ENCODE measurements at regions not wholly inside any gene's neighbourhood (a gene's known extent, or its start where the extent isn't known, plus 50 kb on each side); places are given as distances from the start of the nearest gene placed in this dataset.

- no peak for TF ChIP-seq CTCF (conservative IDR thresholded peaks at IDR 0.05 in 1 of 2, IDR thresholded peaks at IDR 0.05 in 1 of 2; ENCODE audit: low read depth in 1 of 2, low read length in 2 of 2)
- no peak for TF ChIP-seq EZH2 (IDR thresholded peaks at IDR 0.05; ENCODE audit: low read length, missing control alignments)
Observed at GRCh38 chr7:17186745-17187530, 111.5 kb upstream of the AHR start.

Data from fibroblast of lung (primary cell).